Kidney epithelial cell (primary cell): ENCODE measurements at regions not wholly inside any gene's neighbourhood (a gene's known extent, or its start where the extent isn't known, plus 50 kb on each side); places are given as distances from the start of the nearest gene placed in this dataset.

ENCODE experiments used
- DNase-seq: peaks from one replicate; pipeline ENCODE4 v3.0.0-alpha.2; 2010; ENCODE audit warnings: low read depth
- H3K27me3 ChIP-seq: 2 replicates; pipeline ENCODE4 v1.6.0; 2011; ENCODE audit warnings: low read length; ENCODE audit not compliant: control insufficient read depth, insufficient read depth
- H3K36me3 ChIP-seq: 2 replicates; pipeline ENCODE4 v1.5.1; 2011; ENCODE audit warnings: low read length; ENCODE audit not compliant: control insufficient read depth, insufficient read depth
- H3K4me3 ChIP-seq: 2 replicates; pipeline ENCODE4 v1.5.1; 2011; ENCODE audit warnings: low read depth, mild to moderate bottlenecking, control low read depth, low read length
- TF ChIP-seq, protein P1 (sequence below): IDR thresholded peaks from 2 replicates; pipeline ENCODE4 v1.5.1; 2011; ENCODE audit warnings: mild to moderate bottlenecking, moderate library complexity, low read length, control low read depth, inconsistent platforms; ENCODE audit not compliant: insufficient read depth, poor library complexity, severe bottlenecking

DNA sequence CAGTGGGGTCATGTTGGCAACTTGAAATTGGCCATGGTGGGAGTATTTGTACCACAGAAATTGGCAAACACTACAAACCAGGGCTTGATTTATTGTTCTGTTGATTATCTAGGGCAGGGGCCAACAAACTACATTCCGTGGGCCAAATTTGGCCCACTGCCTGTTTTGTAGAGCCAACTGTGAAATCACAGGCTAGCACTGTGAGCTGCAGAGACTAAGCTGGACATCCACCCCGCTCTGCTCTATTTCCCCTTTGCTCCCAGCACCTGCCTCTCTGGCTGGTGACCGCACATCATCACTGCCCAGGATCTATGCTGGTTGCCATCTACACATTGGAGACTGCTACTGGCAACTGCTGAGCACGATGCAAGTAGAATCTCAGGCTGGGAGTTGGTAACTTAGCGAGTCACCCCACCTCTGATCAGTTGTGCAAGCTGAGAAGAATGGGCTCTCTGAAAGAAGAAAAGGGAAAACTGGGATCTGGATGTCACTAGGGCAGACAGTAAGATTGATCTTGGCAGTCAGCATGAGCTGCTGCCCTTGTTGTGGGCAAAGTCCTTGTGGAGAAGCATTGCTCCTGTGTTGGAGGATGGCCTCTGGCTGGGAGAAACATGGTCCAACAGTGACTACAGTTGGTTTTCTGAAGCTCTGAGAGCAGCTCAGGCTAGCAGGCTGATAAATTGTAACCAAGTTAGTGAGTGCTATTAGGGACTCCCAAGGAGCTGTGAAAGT is 144.7 kb upstream of the RAD23B start:
- TF ChIP-seq, protein P1, sequence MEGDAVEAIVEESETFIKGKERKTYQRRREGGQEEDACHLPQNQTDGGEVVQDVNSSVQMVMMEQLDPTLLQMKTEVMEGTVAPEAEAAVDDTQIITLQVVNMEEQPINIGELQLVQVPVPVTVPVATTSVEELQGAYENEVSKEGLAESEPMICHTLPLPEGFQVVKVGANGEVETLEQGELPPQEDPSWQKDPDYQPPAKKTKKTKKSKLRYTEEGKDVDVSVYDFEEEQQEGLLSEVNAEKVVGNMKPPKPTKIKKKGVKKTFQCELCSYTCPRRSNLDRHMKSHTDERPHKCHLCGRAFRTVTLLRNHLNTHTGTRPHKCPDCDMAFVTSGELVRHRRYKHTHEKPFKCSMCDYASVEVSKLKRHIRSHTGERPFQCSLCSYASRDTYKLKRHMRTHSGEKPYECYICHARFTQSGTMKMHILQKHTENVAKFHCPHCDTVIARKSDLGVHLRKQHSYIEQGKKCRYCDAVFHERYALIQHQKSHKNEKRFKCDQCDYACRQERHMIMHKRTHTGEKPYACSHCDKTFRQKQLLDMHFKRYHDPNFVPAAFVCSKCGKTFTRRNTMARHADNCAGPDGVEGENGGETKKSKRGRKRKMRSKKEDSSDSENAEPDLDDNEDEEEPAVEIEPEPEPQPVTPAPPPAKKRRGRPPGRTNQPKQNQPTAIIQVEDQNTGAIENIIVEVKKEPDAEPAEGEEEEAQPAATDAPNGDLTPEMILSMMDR = no peak
- Histone ChIP-seq H3K27me3 (no peaks in the 10 kb centered on the region), H3K36me3 (no peaks in the 10 kb centered on the region), H3K4me3 (no peak overlapping the region)
- no peak for DNase-seq

DNA sequence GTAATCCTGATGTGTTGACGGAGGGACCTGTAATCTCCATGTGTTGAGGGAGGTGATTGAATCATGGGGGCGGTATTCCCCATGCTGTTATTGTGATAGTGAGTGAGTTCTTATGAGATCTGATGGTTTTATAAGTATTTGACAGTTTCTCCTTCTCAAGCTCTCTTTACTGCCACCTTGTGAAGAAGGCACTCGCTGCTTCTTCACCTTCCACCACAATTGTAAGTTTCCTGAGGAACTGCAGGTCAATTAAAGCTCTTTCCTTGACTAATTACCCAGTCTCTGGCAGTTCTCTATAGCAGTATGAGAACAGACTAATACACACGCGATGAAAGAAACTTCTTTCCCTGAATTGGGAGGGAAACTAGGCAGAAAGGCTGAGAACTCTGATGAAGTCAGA is 141.1 kb upstream of the RAD23B start:
- no peaks in the 10 kb centered on the region for H3K36me3 ChIP-seq
- no peak for DNase-seq
- no peaks in the 10 kb centered on the region for H3K27me3 ChIP-seq
- H3K4me3 ChIP-seq = no peak overlapping the region
- TF ChIP-seq, protein P1 = peak; percentile 47

DNA sequence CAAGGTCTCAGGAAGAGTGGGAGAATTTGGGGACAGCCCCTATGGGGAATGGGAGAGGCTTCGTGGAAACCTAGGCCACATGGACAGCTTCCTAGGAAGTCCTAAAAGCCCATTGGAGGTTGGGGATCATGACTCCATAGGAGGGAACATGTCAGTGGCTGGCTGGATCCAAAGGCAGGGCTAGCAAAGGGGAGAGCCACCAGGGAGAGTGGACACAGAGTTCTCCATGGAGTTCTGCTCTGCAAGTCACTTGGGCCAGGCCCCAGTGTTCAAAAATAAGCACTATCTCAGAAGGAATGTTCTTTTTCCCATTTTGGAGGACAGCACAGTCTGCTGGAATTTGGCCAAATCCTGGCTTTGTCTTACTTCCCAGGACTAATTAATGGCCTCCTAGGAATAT is 140.6 kb upstream of the RAD23B start:
- TF ChIP-seq, protein P1 = no peak
- Histone ChIP-seq H3K27me3 (no peaks in the 10 kb centered on the region), H3K4me3 (no peak overlapping the region), H3K36me3 (no peaks in the 10 kb centered on the region)
- DNase-seq = no peak

DNA sequence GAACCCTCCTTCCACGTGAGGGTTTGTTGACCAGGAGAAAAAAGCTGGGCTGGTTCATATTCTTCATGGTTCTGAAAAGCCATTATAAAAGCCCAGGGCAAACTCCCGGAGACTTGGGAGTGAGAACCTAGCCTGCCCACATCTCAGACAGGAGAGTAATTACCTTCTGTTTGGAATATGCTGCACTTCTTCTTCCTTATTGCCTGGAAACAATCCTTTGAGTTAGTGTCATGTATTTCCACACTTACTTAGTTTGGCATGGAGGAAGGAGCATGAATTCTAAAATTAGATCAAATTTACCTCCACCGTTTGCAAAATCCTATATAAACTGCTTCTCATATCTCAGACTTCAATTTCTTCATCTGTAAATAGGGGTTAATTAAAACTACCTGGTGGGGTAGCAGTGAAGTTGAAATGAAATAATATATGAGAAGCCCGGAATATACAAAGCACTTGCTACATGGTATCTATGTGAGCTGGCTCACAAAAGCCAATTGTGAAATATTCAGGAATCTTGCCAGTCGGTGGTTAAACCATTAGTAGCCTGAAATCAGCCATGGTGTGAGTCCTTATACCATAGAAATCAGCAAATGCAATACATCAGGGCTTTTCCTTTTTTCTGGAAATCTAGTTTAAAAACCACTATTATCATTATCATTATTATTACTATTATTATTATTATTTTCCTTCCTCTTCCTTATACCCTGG is 140.0 kb upstream of the RAD23B start:
- DNase-seq = no peak
- TF ChIP-seq, protein P1 = no peak
- Histone ChIP-seq H3K27me3 (no peaks in the 10 kb centered on the region), H3K4me3 (no peak overlapping the region), H3K36me3 (no peaks in the 10 kb centered on the region)

DNA sequence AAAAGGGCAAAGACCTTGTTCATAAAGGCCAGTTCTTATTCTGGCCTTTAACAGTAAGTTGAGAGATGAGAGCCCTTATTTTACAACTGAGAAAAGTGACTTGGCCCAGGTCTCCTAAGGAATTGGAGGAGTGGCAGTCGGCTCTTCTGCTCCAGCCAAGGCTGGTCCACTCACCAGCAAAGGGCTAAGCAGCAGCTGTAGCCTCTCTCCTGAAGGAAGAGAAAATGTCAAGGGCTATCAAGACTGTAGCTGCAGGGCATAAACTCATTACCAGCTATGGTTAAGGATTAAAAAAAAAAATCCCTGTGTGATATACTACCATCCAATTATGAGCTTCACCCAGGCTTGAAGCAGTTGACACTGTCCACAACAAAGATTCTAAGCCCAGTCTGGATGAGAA is 138.6 kb upstream of the RAD23B start:
- Histone ChIP-seq H3K27me3 (no peaks in the 10 kb centered on the region), H3K4me3 (no peak overlapping the region), H3K36me3 (no peaks in the 10 kb centered on the region)
- TF ChIP-seq, protein P1 = no peak
- no peak for DNase-seq
